HG03175 (cell line): ENCODE measurements at regions not wholly inside any gene's neighbourhood (a gene's known extent, or its start where the extent isn't known, plus 50 kb on each side); places are given as distances from the start of the nearest gene placed in this dataset.

Source experiments
- ATAC-seq: cut with Tn5 transposase; IDR thresholded peaks from one replicate; pipeline ENCODE4 v1.9.1; 2021; ENCODE audit warnings: mild to moderate bottlenecking, moderate library complexity; ENCODE audit not compliant: unreplicated experiment

DNA sequence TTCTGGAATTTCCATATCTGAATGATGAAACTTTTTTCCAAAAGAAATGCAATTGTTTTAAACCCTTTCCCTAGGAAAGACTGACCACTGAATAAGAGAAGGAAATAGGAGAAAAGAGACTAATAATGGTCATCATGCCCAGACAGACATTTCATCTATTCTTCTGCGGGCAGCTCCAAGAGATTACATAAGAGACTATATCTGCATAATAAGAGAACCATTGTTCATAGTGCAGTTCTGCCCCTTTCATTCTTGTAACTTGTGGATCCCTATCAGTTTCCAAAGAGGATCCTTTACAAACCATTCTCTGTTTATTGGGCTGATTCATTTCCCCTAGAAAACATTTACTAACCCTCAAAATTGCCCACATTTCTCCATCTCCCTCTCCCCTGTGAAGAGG lies 197.8 kb downstream of the FSCB start:
- no peak for ATAC-seq

DNA sequence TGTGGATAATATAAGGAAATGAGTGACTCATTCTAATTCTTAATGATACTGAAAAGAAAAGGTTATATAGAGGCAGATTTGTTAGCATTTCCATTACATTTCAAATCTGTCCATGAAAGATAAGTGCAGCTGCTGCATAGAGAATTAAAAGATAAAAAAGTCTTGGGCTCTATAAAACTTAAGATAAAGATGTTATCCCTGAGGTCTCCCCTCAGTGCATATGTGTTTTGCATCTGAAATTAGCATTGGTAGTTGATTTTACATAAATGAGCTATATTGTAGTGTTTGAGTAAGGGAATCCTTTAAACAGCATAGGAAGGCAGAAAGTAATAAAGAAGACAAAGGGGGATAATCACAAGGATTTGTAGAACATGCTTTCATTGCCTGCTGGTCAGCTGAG lies 206.2 kb downstream of the FSCB start:
- no peak for ATAC-seq

GRCh38 chr14:44297437-44297836 lies 209.6 kb downstream of the FSCB start:
- no peak for ATAC-seq

DNA sequence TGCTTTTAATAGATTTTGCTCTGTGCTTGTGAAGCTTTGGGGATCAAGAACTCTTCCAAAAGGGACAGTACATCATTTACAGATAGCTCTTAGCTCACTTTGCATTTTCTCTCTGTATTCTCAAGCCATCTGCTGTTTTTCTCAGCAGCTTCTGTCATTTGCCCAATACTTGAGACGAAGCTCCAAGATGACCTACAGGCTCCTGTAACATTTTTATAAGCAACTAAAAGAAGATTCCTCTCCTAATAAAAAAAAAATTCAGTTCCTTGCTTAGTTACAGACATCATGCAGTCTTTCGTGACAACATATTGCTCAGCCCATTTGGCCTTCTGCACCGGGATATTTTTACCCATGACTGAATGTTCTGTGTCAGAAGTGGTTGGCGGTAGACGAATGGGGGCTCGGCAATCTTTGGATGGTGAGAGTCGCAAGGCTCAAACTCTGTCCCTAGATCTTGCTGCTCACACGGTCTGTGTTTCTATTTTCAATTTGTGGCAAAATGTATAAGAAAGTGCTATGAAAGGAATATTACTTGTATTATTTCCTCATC lies 215.6 kb downstream of the FSCB start:
- no peak for ATAC-seq

- no peak for ATAC-seq
These were observed 219.2 kb downstream of the FSCB start for GRCh38 chr14:44287858-44288257.

GRCh38 chr14:44286201-44286600 lies 220.9 kb downstream of the FSCB start:
- ATAC-seq: no peak

GRCh38 chr14:44283836-44284235 lies 223.2 kb downstream of the FSCB start:
- ATAC-seq: no peak

- peak; percentile 43 for ATAC-seq
These were observed 227.7 kb downstream of the FSCB start for GRCh38 chr14:44279357-44279756.

DNA sequence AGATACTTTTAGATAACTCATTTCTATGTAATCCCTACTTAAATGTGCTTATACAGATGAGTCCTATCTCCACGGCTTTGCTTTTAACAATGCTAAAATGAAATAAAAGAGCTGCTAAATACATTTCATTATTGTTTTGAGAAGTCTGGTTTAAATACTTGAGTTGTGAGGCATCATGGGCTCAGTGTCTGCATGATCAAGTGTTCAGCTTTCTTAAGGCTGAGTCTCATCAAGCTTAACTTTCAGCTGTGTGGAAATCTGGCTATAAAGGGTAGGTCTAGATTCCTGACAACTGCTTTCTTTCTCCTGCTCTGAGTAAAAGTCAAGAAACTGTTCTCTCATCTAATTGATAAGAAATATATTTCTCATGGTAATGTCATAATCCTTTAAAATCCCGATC lies 235.4 kb downstream of the FSCB start:
- no peak for ATAC-seq

- ATAC-seq: no peak
These were observed 236.1 kb downstream of the FSCB start for GRCh38 chr14:44271006-44271405.

DNA sequence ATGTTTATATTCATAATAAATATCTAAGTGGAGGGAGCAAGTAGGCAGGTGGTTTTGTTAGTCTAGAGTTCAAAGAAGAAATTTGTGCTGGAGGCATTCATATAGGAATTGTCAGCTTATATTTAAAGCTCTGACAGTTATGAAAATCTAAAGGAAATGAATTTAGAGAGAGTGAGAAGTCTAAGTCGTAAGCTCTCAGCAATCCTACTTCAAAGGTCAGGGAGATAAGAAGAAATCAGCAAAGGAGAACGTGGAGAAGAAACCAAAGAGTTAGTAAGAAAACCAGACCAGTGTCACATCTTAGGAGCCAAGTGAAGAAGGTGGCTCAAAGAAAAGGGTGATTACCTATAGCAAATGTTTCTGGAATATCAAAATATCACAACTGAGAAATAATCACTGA lies 241.8 kb downstream of the FSCB start:
- no peak for ATAC-seq

- ATAC-seq: no peak
These were observed 291.4 kb downstream of the FSCB start for GRCh38 chr14:44215660-44216059.

GRCh38 chr14:44211718-44212117 lies 295.4 kb downstream of the FSCB start:
- ATAC-seq: no peak

- no peak for ATAC-seq
These were observed 302.8 kb downstream of the FSCB start for GRCh38 chr14:44204061-44204835.

DNA sequence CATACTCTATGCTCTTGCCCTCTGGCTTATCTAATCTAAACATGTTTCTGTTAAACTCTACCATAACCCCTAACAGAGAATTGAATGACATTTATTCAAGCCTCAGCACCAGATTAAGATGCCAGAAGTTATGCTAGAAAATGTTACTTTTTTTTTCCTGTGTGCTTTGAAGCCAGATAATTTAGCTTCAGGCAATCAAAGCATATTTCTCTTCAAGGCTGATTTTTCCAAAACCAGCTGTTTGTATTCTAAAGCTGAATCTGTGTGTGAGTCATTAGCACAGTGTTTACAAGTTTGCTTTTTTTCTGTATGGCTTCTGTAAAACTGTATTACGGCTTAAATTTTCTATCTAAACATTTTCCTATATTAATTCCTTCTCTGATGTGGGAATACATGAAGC lies 326.1 kb downstream of the FSCB start:
- ATAC-seq: no peak

DNA sequence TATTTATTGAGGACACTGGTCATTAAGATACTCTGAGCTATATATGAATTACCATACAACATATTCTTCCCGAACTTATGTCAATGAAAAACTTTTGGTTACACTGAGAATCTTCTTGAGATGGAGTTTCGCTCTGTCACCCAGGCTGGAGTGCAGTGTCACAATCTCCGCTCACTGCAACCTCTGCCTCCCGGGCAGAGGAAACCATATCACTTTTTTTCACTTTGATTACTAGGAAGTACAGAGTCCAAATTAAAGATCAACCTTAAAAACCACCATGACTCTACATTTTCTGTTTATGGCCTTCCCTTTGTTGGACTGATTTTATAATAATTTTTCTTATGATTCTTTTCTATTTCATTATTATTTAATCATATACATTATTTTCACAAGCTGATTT lies 336.5 kb downstream of the FSCB start:
- no peak for ATAC-seq

DNA sequence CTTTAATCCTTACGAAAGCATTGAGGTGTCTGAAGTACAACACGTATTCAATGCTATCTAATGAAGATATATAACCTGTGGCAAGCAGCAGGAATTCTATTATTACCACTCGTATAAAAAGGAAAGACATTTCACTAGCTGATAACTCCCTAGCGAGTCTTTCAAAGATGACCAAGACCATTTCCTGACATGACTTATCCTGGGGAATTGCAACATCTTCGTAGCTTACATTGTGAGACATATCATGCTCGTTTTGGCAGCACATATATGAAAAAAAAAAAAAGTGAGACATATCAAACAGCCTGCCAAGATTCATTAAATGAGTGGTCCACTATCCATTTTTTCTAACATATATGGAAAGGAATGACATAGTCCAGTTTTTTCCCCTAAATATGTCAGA lies 337.0 kb downstream of the FSCB start:
- ATAC-seq: no peak

- no peak for ATAC-seq
These were observed 338.5 kb downstream of the FSCB start for GRCh38 chr14:44168566-44168965.

GRCh38 chr14:44166611-44167010 lies 340.5 kb downstream of the FSCB start:
- no peak for ATAC-seq

- no peak for ATAC-seq
These were observed 341.1 kb downstream of the FSCB start for GRCh38 chr14:44165936-44166335.

- no peak for ATAC-seq
These were observed 341.8 kb downstream of the FSCB start for GRCh38 chr14:44165286-44165685.

GRCh38 chr14:44163946-44164345 lies 343.1 kb downstream of the FSCB start:
- ATAC-seq: no peak

DNA sequence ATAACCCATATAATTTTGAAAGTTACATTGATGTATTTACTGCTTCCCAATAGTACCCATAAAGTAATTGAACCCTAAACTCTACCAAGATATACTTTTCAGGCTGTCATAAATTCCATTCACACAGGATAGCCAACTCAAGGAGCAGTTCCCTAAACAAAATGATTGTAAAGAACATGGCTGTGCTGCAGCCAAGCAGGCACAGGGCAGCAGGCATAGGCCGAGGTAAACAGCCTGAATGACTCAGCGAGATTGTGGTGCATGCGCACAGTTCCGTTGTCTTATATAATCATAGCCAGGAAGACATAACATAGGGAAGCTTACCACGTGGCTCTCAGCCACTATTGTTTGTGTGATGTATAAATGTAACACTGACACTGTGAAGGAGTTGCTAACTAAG lies 344.9 kb downstream of the FSCB start:
- ATAC-seq: no peak
